Ovary (tissue), 7 donors: ENCODE measurements at regions not wholly inside any gene's neighbourhood (a gene's known extent, or its start where the extent isn't known, plus 50 kb on each side); places are given as distances from the start of the nearest gene placed in this dataset.

Experiments used
- DNase-seq, 5 donors: peaks; one replicate each; pipeline ENCODE4 v3.0.0-alpha.2; 2019 to 2020
- H3K27ac ChIP-seq, 2 donors: fragments of 200-600 bp; one replicate each; pipeline versions ENCODE4 v1.5.1 to v1.8.0; 2019 to 2022
- H3K27me3 ChIP-seq: fragments of 200-600 bp; one replicate; pipeline ENCODE4 v1.8.0; 2022
- H3K36me3 ChIP-seq: fragments of 200-600 bp; sonication (generic); one replicate; pipeline ENCODE4 v1.5.1; 2019
- H3K4me1 ChIP-seq: one replicate; pipeline ENCODE4 v1.8.1; 2013; ENCODE audit warnings: mild to moderate bottlenecking, moderate library complexity; ENCODE audit not compliant: insufficient read depth
- H3K4me3 ChIP-seq: fragments of 200-600 bp; sonication (generic); one replicate; pipeline ENCODE4 v1.5.1; 2017
- H3K9me3 ChIP-seq, 2 donors: fragments of 200-600 bp in 1 of 2; sonication (generic) in 1 of 2; one replicate each; pipeline versions ENCODE4 v1.5.1 to v1.8.1; 2013 to 2019; ENCODE audit warnings: mild to moderate bottlenecking in 1 of 2, moderate library complexity in 1 of 2
- EP300 ChIP-seq: sonication (generic); formaldehyde crosslinking; IDR thresholded peaks from one replicate; pipeline ENCODE4 v1.6.1; 2017; ENCODE audit warnings: antibody characterized with exemption
- POLR2A ChIP-seq: fragments of 450-650 bp; IDR thresholded peaks from one replicate; pipeline ENCODE4 v1.6.1; 2017; ENCODE audit warnings: antibody characterized with exemption, mild to moderate bottlenecking, moderate library complexity
- WGBS, 3 donors: extraction: QIAGEN DNeasy Blood & Tissue Kit in 1 of 3; methylation state at CpG; one replicate each; pipeline versions ENCODE4 v1.1.5 to v1.1.7; 2013 to 2017; 5-methylcytosine and 5-hydroxymethylcytosine counted together
- intact Hi-C, 4 donors: fragments of 100-400 bp; cut with DNase I; formaldehyde crosslinking; loops; one replicate each; pipeline versions ENCODE4 v1.11.0 to v1.15.1; 2022 to 2023
- TF ChIP-seq, protein P1 (sequence below), 3 donors: fragments of 450-650 bp in 2 of 3; fragments of 200-600 bp in 1 of 3; IDR thresholded peaks; one replicate each; pipeline versions ENCODE4 v1.5.1 to v1.8.0; 2016 to 2022; ENCODE audit warnings: antibody characterized with exemption in 3 of 3, mild to moderate bottlenecking in 1 of 3
- donor health status: DM: no; HTN: no; CAD: no; lungs with moderate emphysema.
- donor health status: DM: no; HTN: no; CAD: no.
- donor health status: Bipolar disorder and iron deficiency.
- donor health status: DM: no; HTN: no; CAD: no.
- donor health status: DM: yes; HTN: yes; CAD: no.

DNA sequence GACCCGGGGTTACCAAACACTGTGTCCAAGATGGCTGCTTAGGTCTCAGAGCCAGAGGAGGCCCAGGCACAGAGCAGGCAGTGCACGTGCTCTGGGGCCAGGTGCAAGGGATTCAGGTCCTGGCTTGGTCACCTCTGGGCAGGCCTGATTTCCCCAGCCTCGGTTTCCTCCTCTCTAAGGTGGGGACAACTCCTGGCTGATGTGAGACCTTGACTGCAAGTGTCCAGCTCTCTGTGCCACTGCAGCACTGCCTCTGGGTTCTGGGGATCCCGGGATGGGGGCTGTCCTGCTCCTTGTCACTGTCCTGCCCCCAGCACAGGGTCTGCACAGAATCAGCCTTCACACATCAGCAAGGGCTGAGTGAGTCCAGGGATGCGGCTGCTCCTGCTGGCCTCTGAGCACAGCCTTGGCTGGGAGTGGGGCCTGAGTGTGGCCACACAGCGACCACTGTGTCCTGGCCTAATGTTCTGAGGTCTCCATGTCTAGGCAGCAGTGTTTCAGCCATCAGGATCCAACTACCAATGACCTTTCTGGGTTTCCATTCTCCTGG is 170.2 kb upstream of the HDAC4 start:
- WGBS, 3 donors = 75 to 84% (median 80%) methylated on average over 6 of the region's 6 CpGs
- Histone ChIP-seq H3K27me3 (no peaks in the 10 kb centered on the region), H3K9me3 (no peaks in the 10 kb centered on the region), H3K36me3 (no peaks in the 10 kb centered on the region), H3K27ac (no peak overlapping the region), H3K4me1 (no peaks in the 10 kb centered on the region), H3K4me3 (no peak overlapping the region)
- intact Hi-C loops = no loop called here
- DNase-seq = no peak
- no peak for TF ChIP-seq POLR2A
- no peak for TF ChIP-seq EP300
- TF ChIP-seq, protein P1, sequence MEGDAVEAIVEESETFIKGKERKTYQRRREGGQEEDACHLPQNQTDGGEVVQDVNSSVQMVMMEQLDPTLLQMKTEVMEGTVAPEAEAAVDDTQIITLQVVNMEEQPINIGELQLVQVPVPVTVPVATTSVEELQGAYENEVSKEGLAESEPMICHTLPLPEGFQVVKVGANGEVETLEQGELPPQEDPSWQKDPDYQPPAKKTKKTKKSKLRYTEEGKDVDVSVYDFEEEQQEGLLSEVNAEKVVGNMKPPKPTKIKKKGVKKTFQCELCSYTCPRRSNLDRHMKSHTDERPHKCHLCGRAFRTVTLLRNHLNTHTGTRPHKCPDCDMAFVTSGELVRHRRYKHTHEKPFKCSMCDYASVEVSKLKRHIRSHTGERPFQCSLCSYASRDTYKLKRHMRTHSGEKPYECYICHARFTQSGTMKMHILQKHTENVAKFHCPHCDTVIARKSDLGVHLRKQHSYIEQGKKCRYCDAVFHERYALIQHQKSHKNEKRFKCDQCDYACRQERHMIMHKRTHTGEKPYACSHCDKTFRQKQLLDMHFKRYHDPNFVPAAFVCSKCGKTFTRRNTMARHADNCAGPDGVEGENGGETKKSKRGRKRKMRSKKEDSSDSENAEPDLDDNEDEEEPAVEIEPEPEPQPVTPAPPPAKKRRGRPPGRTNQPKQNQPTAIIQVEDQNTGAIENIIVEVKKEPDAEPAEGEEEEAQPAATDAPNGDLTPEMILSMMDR (IDR thresholded peaks at IDR 0.05) = no peak

DNA sequence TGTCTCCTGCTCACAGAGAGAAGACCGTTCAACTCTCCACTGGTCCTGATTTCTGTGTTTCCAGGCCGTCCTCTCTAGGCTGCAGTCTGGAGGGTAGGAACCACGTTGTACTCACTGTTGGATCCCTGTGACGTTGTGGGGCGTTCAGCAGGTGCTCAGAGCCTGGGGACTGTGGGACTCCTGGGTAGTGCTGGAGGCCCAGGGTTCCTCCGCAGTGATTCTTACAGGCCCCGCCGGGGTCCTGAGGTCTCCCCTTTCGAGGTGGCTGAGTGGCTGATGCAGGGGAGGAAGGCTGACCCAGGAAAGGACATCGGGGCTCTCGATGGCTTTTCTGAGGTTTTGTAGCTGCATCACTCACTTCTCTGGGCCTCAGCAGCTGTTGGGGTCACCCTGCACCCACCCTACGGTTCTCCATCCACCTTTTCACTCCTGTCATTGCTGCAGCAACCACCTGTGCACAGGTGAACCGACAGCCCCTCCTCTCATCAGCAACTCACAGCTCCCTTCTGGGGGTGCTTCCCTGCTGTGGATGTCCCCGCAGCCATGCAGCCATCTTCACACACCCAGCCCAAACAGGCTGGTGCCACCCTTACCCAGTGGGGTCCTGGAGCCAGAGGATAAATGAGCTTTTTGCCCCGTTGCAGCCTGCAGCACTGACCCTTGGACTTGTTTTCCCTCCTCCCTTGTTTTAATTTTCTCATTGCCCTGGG is 169.6 kb upstream of the HDAC4 start:
- DNase-seq = no peak
- Histone ChIP-seq H3K4me1 (no peaks in the 10 kb centered on the region), H3K9me3 (no peaks in the 10 kb centered on the region), H3K27me3 (no peaks in the 10 kb centered on the region), H3K27ac (no peak overlapping the region), H3K36me3 (no peaks in the 10 kb centered on the region), H3K4me3 (no peak overlapping the region)
- WGBS, 3 donors = 77 to 82% (median 78%) methylated on average over 15 of the region's 15 CpGs
- intact Hi-C loops = no loop called here
- no peak for TF ChIP-seq EP300

DNA sequence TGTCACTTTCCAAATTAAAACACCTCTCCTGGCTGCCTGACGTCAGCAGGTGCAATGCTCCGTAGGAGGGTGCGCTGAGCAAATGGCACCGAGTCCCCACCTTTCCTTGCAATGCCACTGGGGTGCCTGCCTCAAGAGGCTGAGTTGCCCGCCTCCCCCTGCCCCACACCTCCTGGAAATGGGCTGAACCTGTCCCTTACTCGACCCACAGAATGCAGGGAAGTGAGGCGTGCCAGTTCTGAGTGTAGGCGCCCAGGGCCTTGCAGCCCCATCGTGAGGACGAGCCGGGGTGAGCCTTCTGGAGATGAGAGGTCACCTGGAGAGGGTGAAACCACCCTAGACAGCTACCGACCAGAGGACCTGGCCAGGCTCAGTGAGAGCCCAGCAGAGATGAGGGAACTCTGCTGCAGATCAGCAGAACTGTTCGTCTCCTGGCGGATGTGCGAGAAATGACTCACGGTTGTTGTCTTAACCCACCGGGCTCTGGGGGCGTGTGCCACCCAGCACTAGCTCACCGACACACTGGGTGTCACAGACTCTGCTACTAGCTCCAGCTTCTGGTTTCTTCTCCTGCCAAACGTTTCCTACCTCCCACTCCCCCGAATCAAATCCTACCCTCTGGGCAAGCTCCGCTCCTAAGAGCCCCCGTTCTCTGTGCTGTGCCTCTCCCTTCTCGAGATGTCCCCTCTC is 168.7 kb upstream of the HDAC4 start:
- no peak for DNase-seq
- Histone ChIP-seq H3K27me3 (no peaks in the 10 kb centered on the region), H3K9me3 (no peaks in the 10 kb centered on the region), H3K36me3 (no peaks in the 10 kb centered on the region), H3K4me1 (no peaks in the 10 kb centered on the region), H3K4me3 (no peak overlapping the region), H3K27ac (no peak overlapping the region)
- intact Hi-C loops = no loop called here
- TF ChIP-seq POLR2A = no peak
- TF ChIP-seq EP300 = no peak
- TF ChIP-seq, protein P1 (IDR thresholded peaks at IDR 0.05) = no peak
- WGBS, 3 donors = 52 to 68% (median 63%) methylated on average over 24 of the region's 24 CpGs

DNA sequence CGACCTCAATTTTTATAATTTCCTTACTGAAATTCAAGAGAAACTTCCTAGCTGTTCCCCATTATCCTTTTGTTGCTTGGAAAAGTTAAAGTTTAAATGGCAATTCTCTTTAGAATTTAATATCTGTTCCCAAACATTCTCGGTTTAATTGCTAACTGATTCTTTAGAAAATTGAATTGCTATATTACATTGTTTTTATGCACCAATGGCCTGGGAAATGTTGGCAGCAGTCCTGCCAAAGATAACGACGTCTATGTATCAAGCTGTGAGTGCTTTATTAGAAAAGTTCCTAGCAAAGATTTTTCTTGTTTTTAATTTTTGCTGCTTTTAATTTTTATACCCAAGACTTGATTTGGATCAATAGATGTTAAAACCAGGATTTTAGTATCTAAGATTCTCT is 167.8 kb upstream of the HDAC4 start:
- Histone ChIP-seq H3K27me3 (no peaks in the 10 kb centered on the region), H3K9me3 (no peaks in the 10 kb centered on the region), H3K36me3 (no peaks in the 10 kb centered on the region), H3K4me1 (no peaks in the 10 kb centered on the region), H3K27ac (no peak overlapping the region), H3K4me3 (no peak overlapping the region)
- no peak for TF ChIP-seq EP300
- no peak for TF ChIP-seq POLR2A
- TF ChIP-seq, protein P1 (IDR thresholded peaks at IDR 0.05) = no peak
- 12 to 23% (median 16%) methylated on average over 4 of the region's 4 CpGs for WGBS, 3 donors
- no peak for DNase-seq
- intact Hi-C loops = no loop called here

DNA sequence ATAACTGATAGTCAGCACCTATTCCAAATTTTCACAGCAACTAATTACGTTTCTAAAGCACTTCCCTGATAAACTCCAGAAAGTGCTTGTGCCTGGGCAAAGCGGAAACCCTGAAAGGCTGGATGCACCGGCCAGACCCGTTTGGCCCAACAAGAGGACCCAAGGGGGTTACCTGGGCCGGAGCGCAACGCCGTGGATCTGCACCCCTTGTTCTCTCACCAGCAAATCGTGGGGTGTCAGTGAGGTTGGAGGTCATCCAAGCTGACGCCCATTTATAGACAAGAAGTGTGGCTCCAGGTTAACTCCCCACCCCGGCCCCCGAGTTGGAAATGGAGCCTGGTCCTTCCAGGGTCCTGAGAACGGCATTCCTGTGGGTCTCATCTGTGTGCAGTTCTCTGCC is 167.0 kb upstream of the HDAC4 start:
- WGBS, 3 donors = 76 to 87% (median 83%) methylated on average over 13 of the region's 13 CpGs
- Histone ChIP-seq H3K27ac (no peak overlapping the region), H3K4me3 (no peak overlapping the region), H3K27me3 (no peaks in the 10 kb centered on the region), H3K9me3 (no peaks in the 10 kb centered on the region), H3K4me1 (no peaks in the 10 kb centered on the region), H3K36me3 (no peaks in the 10 kb centered on the region)
- no peak for DNase-seq
- intact Hi-C loops = no loop called here
- no peak for TF ChIP-seq EP300
- no peak for TF ChIP-seq POLR2A
- TF ChIP-seq, protein P1 (IDR thresholded peaks at IDR 0.05) = no peak
